Stimulated activated CD4-positive, alpha-beta T cell treated with anti-CD3 and anti-CD28 coated beads, TNF-alpha, amount 100 ng/mL, for 24 hours (primary cell): ENCODE measurements at regions not wholly inside any gene's neighbourhood (a gene's known extent, or its start where the extent isn't known, plus 50 kb on each side); places are given as distances from the start of the nearest gene placed in this dataset.
"Not testable (repeated sequence)": the region's sequence is repeated elsewhere in the genome, so short reads cannot be mapped to it uniquely, and the experiment has no call there.

Experiments
- DNase-seq, 3 experiments: peaks; one replicate each; pipeline ENCODE4 v3.0.0-alpha.2; 2020; ENCODE audit warnings: low read depth in 3 of 3

GRCh38 chr12:75674393-75674792, 163.0 kb upstream of the KRR1 start:
- no peak for DNase-seq

GRCh38 chr12:75672200-75672599, 160.8 kb upstream of the KRR1 start:
- no peak for DNase-seq

GRCh38 chr12:75670216-75670615, 158.8 kb upstream of the KRR1 start:
- DNase-seq = no peak

GRCh38 chr12:75666939-75667334, 155.5 kb upstream of the KRR1 start:
- no peak for DNase-seq

GRCh38 chr12:75666126-75666938, 154.9 kb upstream of the KRR1 start:
- no peak for DNase-seq

GRCh38 chr12:75665216-75665615, 153.8 kb upstream of the KRR1 start:
- DNase-seq = no peak

GRCh38 chr12:75662511-75663159, 151.2 kb upstream of the KRR1 start:
- DNase-seq = no peak

- DNase-seq = no peak
These were observed 150.5 kb upstream of the KRR1 start for GRCh38 chr12:75661908-75662307.

GRCh38 chr12:75660805-75661404, 149.5 kb upstream of the KRR1 start:
- no peak for DNase-seq

GRCh38 chr12:75660107-75660530, 148.7 kb upstream of the KRR1 start:
- no peak for DNase-seq

GRCh38 chr12:75658901-75659823, 147.8 kb upstream of the KRR1 start:
- no peak for DNase-seq

GRCh38 chr12:75658286-75658685, 146.9 kb upstream of the KRR1 start:
- no peak for DNase-seq

GRCh38 chr12:75657831-75658230, 146.4 kb upstream of the KRR1 start:
- no peak for DNase-seq

GRCh38 chr12:75657354-75657753, 145.9 kb upstream of the KRR1 start:
- not testable (repeated sequence) for DNase-seq

GRCh38 chr12:75656648-75657047, 145.2 kb upstream of the KRR1 start:
- no peak for DNase-seq

- DNase-seq = no peak
These were observed 144.8 kb upstream of the KRR1 start for GRCh38 chr12:75656210-75656609.

- no peak for DNase-seq
These were observed 144.0 kb upstream of the KRR1 start for GRCh38 chr12:75655315-75655806.

- no peak for DNase-seq
These were observed 139.9 kb upstream of the KRR1 start for GRCh38 chr12:75651342-75651695.

GRCh38 chr12:75650595-75651341, 139.4 kb upstream of the KRR1 start:
- no peak for DNase-seq

GRCh38 chr12:75650100-75650499, 138.7 kb upstream of the KRR1 start:
- DNase-seq = no peak

GRCh38 chr12:75648856-75649255, 137.4 kb upstream of the KRR1 start:
- DNase-seq = no peak
